ENCODE measurements at regions not wholly inside any gene's neighbourhood (a gene's known extent, or its start where the extent isn't known, plus 50 kb on each side); places are given as distances from the start of the nearest gene placed in this dataset.

DNA sequence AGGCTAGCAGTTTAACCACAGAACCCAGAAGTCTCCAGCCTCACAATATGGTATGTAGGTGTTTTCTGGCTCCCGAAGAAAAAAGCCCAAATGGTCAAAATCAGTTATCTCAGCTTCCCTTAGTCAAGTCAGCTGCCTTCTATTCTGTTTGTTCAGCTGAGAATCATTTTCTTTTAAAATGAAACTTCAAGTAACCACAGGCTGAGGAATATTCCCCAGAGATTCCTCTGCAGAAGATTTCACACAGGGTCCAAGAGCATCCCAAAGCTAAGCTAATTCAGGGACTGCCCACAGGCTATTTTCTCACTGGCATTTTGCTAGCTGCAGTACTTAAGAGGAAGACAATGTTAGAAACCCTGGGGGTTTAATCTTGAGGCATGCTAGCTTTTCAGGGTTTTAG is 977.0 kb upstream of the CHORDC1 start:
- no peak overlapping the region for H3K27ac ChIP-seq
- no peaks in the 10 kb centered on the region for H3K4me1 ChIP-seq
- TF ChIP-seq, protein P1, sequence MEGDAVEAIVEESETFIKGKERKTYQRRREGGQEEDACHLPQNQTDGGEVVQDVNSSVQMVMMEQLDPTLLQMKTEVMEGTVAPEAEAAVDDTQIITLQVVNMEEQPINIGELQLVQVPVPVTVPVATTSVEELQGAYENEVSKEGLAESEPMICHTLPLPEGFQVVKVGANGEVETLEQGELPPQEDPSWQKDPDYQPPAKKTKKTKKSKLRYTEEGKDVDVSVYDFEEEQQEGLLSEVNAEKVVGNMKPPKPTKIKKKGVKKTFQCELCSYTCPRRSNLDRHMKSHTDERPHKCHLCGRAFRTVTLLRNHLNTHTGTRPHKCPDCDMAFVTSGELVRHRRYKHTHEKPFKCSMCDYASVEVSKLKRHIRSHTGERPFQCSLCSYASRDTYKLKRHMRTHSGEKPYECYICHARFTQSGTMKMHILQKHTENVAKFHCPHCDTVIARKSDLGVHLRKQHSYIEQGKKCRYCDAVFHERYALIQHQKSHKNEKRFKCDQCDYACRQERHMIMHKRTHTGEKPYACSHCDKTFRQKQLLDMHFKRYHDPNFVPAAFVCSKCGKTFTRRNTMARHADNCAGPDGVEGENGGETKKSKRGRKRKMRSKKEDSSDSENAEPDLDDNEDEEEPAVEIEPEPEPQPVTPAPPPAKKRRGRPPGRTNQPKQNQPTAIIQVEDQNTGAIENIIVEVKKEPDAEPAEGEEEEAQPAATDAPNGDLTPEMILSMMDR (IDR thresholded peaks at IDR 0.05), result no peak
- H3K36me3 ChIP-seq, result no peaks in the 10 kb centered on the region
- DNase-seq (ENCODE audit: low spot score), result no peak
- no peaks in the 10 kb centered on the region for H3K27me3 ChIP-seq
- H3K4me3 ChIP-seq, result no peak overlapping the region
- H3K9me3 ChIP-seq, result no peaks in the 10 kb centered on the region

DNA sequence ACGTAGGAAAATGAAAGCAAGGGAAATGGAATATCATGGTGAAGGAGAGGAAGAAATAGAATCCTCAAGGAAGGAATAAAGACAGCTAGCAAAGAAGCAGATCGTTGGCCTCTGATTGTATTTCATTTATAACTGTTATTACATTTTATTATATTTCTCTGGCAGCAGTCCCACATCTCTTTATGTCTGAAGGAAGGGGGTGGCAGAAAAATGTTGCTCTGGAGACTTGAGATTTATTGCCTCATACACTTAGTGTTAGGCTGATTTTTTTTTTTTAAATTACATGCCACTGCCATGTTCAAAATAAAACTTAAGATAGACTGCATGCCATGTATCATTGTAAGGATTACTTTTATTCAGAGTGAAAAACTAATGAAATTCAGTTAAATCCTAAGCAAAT is 971.7 kb upstream of the CHORDC1 start:
- DNase-seq (ENCODE audit: low spot score), result no peak
- Histone ChIP-seq H3K4me1 (no peaks in the 10 kb centered on the region), H3K27ac (no peak overlapping the region), H3K27me3 (no peaks in the 10 kb centered on the region), H3K9me3 (no peaks in the 10 kb centered on the region), H3K4me3 (no peak overlapping the region), H3K36me3 (no peaks in the 10 kb centered on the region)
- TF ChIP-seq, protein P1 (IDR thresholded peaks at IDR 0.05), result no peak

DNA sequence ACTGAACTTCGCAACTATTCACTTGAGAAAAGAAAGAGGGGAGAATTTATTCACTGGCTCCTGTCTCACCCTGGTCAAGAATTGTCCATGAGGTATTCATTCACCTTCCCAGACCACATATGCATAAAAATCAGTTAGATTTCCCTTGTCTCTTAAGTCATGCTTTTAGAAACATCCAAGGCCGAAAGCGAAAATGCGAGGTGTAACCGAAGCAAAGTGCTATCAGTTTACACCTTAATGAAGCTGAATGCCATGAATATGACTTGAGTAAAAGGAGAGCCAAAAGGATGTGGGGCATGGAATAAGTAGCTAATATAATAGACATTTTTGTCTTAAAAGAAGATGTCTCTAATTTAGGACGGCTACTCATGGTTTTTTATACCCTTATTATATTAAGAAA is 965.6 kb upstream of the CHORDC1 start:
- no peak overlapping the region for H3K27ac ChIP-seq
- H3K36me3 ChIP-seq, result no peaks in the 10 kb centered on the region
- H3K9me3 ChIP-seq, result no peaks in the 10 kb centered on the region
- no peaks in the 10 kb centered on the region for H3K27me3 ChIP-seq
- no peaks in the 10 kb centered on the region for H3K4me1 ChIP-seq
- TF ChIP-seq, protein P1 (IDR thresholded peaks at IDR 0.05), result no peak
- DNase-seq (ENCODE audit: low spot score), result no peak
- no peak overlapping the region for H3K4me3 ChIP-seq

DNA sequence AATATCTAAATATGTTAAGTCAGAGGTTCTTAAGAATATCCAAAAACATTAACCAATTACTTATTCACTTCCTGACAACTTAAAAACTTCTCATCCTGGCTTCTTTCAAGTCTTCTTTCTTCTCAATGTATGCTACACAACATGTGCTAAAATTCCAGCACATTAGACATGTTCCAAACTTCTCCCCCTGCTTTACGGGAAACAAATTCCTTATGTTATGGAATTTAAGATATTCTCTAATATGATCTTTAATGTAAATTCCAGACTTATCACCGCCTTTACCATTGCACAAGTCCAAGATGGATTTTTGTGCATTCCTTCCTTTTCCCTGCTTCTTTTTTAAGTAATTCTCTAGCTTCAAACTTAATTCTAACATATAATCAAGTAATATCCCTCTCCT is 964.5 kb upstream of the CHORDC1 start:
- TF ChIP-seq, protein P1 (IDR thresholded peaks at IDR 0.05), result no peak
- Histone ChIP-seq H3K4me1 (no peaks in the 10 kb centered on the region), H3K36me3 (no peaks in the 10 kb centered on the region), H3K4me3 (no peak overlapping the region), H3K27ac (no peak overlapping the region), H3K27me3 (no peaks in the 10 kb centered on the region), H3K9me3 (peaks cover 0 to 3% of the 10 kb centered on the region in 2 donors)
- no peak for DNase-seq (ENCODE audit: low spot score)

DNA sequence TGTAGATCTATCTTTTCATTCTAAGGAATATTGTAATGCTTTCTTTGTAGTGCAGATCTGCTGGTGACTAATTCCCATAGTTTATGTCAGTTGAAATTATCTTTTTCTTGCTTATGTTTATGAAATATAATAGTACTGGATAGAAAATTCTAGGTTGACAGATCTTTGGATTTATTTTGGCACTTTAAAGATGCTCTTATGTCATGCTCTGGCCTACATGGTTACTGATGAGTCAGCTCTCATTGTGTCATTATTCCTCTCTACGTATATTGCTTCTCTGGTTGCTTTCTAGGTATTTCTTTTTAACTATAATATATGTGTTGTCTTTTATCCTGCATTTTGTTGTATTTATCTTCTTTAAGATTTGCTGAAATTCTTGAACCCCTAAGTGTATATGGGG is 955.5 kb upstream of the CHORDC1 start:
- no peak overlapping the region for H3K27ac ChIP-seq
- peaks cover 0 to 13% of the 10 kb centered on the region in 2 donors for H3K9me3 ChIP-seq
- H3K36me3 ChIP-seq, result no peaks in the 10 kb centered on the region
- TF ChIP-seq, protein P1 (IDR thresholded peaks at IDR 0.05), result no peak
- no peaks in the 10 kb centered on the region for H3K4me1 ChIP-seq
- H3K27me3 ChIP-seq, result no peaks in the 10 kb centered on the region
- DNase-seq (ENCODE audit: low spot score), result no peak
- no peak overlapping the region for H3K4me3 ChIP-seq

DNA sequence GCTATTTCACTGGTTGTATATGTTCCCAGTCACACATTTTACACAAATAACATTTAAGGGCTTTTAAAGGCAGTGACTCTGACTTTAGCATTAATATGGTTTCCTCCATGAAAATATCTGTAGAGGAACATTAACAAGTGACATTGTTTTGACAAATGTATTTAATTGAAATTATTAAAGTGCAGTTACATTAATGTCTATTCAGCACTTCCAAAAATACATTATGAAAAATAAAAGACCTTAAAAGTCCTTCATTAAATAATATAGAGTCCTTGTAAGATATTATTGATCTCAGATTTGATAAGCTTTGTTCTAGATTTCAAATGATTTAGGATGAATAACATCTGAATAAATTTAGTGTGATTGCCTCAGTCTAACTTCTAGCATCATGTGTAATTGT is 951.9 kb upstream of the CHORDC1 start:
- Histone ChIP-seq H3K27me3 (no peaks in the 10 kb centered on the region), H3K4me1 (no peaks in the 10 kb centered on the region), H3K36me3 (no peaks in the 10 kb centered on the region), H3K4me3 (no peak overlapping the region), H3K9me3 (no peaks in the 10 kb centered on the region), H3K27ac (no peak overlapping the region)
- TF ChIP-seq, protein P1 (IDR thresholded peaks at IDR 0.05), result no peak
- no peak for DNase-seq (ENCODE audit: low spot score)

All from right atrium auricular region (tissue), 2 donors.